GM12878 (cell line): ENCODE measurements at regions not wholly inside any gene's neighbourhood (a gene's known extent, or its start where the extent isn't known, plus 50 kb on each side); places are given as distances from the start of the nearest gene placed in this dataset.

Experiments used
- CTCF ChIP-seq, 3 experiments: IDR thresholded peaks in 2 of 3; conservative IDR thresholded peaks in 1 of 3; 2 replicates each; pipeline ENCODE4 v1.5.1; 2011; ENCODE audit warnings: low read depth in 3 of 3, low read length in 3 of 3, mild to moderate bottlenecking in 3 of 3, control low read depth in 2 of 3, moderate library complexity in 2 of 3, inconsistent platforms in 1 of 3, mixed read lengths in 1 of 3; ENCODE audit not compliant: control insufficient read depth in 2 of 3, insufficient read depth in 1 of 3; ENCODE audit errors: extremely low read depth in 1 of 3
- JUND ChIP-seq: IDR thresholded peaks from 2 replicates; pipeline ENCODE4 v1.6.1; 2012; ENCODE audit warnings: low read depth, mild to moderate bottlenecking, low read length, improper control_type of control experiment, moderate library complexity
- POLR2A ChIP-seq: IDR thresholded peaks from 2 replicates; pipeline ENCODE4 v1.6.1; 2011; ENCODE audit warnings: low read depth, mild to moderate bottlenecking, low read length
- RAD21 ChIP-seq: IDR thresholded peaks from 2 replicates; pipeline ENCODE4 v1.6.1; 2011; ENCODE audit warnings: mild to moderate bottlenecking, low read depth, low read length, moderate library complexity; ENCODE audit not compliant: insufficient read depth
- SKIL ChIP-seq: fragments of 450-650 bp; IDR thresholded peaks from 2 replicates; pipeline ENCODE4 v1.6.1; 2017; ENCODE audit warnings: mild to moderate bottlenecking, low read depth, inconsistent platforms; ENCODE audit not compliant: poor library complexity, severe bottlenecking

- no peak for TF ChIP-seq SKIL
- TF ChIP-seq CTCF (IDR thresholded peaks at IDR 0.05 in 2 of 3, conservative IDR thresholded peaks at IDR 0.05 in 1 of 3; ENCODE audit: control insufficient read depth in 2 of 3, extremely low read depth in 1 of 3, insufficient read depth in 1 of 3, low read depth in 3 of 3, low read length in 3 of 3), result no peak
- TF ChIP-seq POLR2A, result no peak
- no peak for TF ChIP-seq JUND
- no peak for TF ChIP-seq RAD21
Measured at GRCh38 chr6:113184736-113185135, 672.4 kb upstream of the MARCKS start.
